Endothelial cell of umbilical vein (primary cell): ENCODE measurements at regions not wholly inside any gene's neighbourhood (a gene's known extent, or its start where the extent isn't known, plus 50 kb on each side); places are given as distances from the start of the nearest gene placed in this dataset.

Source experiments
- BruUV-seq: library from RNA; stranded (reverse); fragments of 400-500 nt; replicated peaks from 2 replicates; lab custom pipeline; 2021; lab: Mats Ljungman, UMichigan
- CTCF ChIA-PET: fragments of 300-600, 350-600 bp; sonication (Branson Sonifier 250); formaldehyde crosslinking; loops from one replicate; lab custom pipeline; 2021; ENCODE audit warnings: antibody characterized with exemption, inconsistent platforms; lab: Charles Lee
- POLR2A ChIA-PET: fragments of 300-600, 350-600 bp; sonication (Branson Sonifier 250); formaldehyde crosslinking; loops from one replicate; lab custom pipeline; 2021; ENCODE audit warnings: antibody characterized with exemption, inconsistent platforms; lab: Charles Lee
- DNase-seq: peaks from one replicate; pipeline ENCODE4 v3.0.0-alpha.2; 2011; ENCODE audit warnings: low read depth, low spot score
- FAIRE-seq: peaks from 2 replicates; lab custom pipeline; 2011; peaks lifted over from hg19 to GRCh38; lab: Jason Lieb, UNC
- H2AFZ ChIP-seq: 2 replicates; pipeline ENCODE4 v1.6.0; 2012; ENCODE audit warnings: low read depth, low read length, control low read depth, inconsistent platforms
- H3K27ac ChIP-seq: 2 replicates; pipeline ENCODE4 v1.5.1; 2011; ENCODE audit warnings: low read depth, mild to moderate bottlenecking, control low read depth, low read length, moderate library complexity; ENCODE audit not compliant: insufficient read depth
- H3K27me3 ChIP-seq, 2 experiments: 2 replicates each; pipeline versions ENCODE4 v1.6.0 to v1.6.1; 2011; ENCODE audit warnings: low read length in 2 of 2, mixed read lengths in 1 of 2; ENCODE audit not compliant: control insufficient read depth in 2 of 2, insufficient read depth in 2 of 2
- H3K36me3 ChIP-seq, 2 experiments: 2 replicates in 1 of 2; 3 replicates in 1 of 2; pipeline ENCODE4 v1.5.1; 2011; ENCODE audit warnings: low read length in 2 of 2, mild to moderate bottlenecking in 1 of 2, moderate library complexity in 1 of 2; ENCODE audit not compliant: control insufficient read depth in 2 of 2, insufficient read depth in 2 of 2; ENCODE audit errors: extremely low read depth in 1 of 2
- H3K4me1 ChIP-seq: 3 replicates; pipeline ENCODE4 v1.5.1; 2011; ENCODE audit warnings: mild to moderate bottlenecking, low read length; ENCODE audit not compliant: control insufficient read depth, insufficient read depth; ENCODE audit errors: extremely low read depth
- H3K4me2 ChIP-seq: 2 replicates; pipeline ENCODE4 v1.6.1; 2011; ENCODE audit warnings: low read length, control low read depth, mixed read lengths; ENCODE audit not compliant: insufficient read depth
- H3K4me3 ChIP-seq, 3 experiments: fragments of 200-600 bp in 1 of 3; sonication (generic), shearing (Covaris generic) in 1 of 3; replicated peaks in 1 of 3; 2 replicates each; pipeline ENCODE4 v1.5.1; 2011 to 2016; ENCODE audit warnings: control low read depth in 3 of 3, low read length in 3 of 3, mild to moderate bottlenecking in 2 of 3, inconsistent platforms in 1 of 3, low read depth in 1 of 3, moderate library complexity in 1 of 3; ENCODE audit not compliant: insufficient read depth in 1 of 3
- H3K79me2 ChIP-seq: 2 replicates; pipeline ENCODE4 v1.6.0; 2012; ENCODE audit warnings: low read length, inconsistent platforms; ENCODE audit not compliant: control insufficient read depth, insufficient read depth
- H3K9ac ChIP-seq: replicated peaks from 2 replicates; pipeline ENCODE3; 2011; ENCODE audit warnings: low read length, control low read depth; ENCODE audit not compliant: insufficient read depth; ENCODE audit errors: extremely low read depth
- H3K9me1 ChIP-seq: replicated peaks from 3 replicates; pipeline ENCODE4 v1.6.0; 2011; ENCODE audit warnings: mild to moderate bottlenecking, low read length; ENCODE audit not compliant: control insufficient read depth, insufficient read depth; ENCODE audit errors: extremely low read depth
- H3K9me3 ChIP-seq: replicated peaks from 2 replicates; pipeline ENCODE4 v1.5.1; 2012; ENCODE audit warnings: low read length, inconsistent platforms; ENCODE audit not compliant: control insufficient read depth, insufficient read depth
- H4K20me1 ChIP-seq: replicated peaks from 2 replicates; pipeline ENCODE3; 2011; ENCODE audit warnings: mild to moderate bottlenecking, low read length; ENCODE audit not compliant: control insufficient read depth, insufficient read depth; ENCODE audit errors: extremely low read depth
- CTCF ChIP-seq, 2 donors: IDR thresholded peaks; 1 replicate in 1 of 2; 2 replicates in 1 of 2; pipeline ENCODE4 v1.5.1; 2011; ENCODE audit warnings: low read length in 2 of 2, mild to moderate bottlenecking in 2 of 2, moderate library complexity in 2 of 2, control low read depth in 1 of 2, inconsistent platforms in 1 of 2, low read depth in 1 of 2; ENCODE audit not compliant: insufficient read depth in 1 of 2; ENCODE audit errors: extremely low read depth in 1 of 2
- EZH2 ChIP-seq: IDR thresholded peaks from 2 replicates; pipeline ENCODE4 v1.6.1; 2012; ENCODE audit warnings: borderline replicate concordance, low read depth, mild to moderate bottlenecking, moderate library complexity, low read length, inconsistent platforms; ENCODE audit not compliant: severe bottlenecking
- FOS ChIP-seq: IDR thresholded peaks from 2 replicates; pipeline ENCODE4 v1.6.1; 2011; ENCODE audit warnings: mild to moderate bottlenecking, low read length, moderate library complexity, borderline replicate concordance; ENCODE audit not compliant: insufficient read depth
- GATA2 ChIP-seq: IDR thresholded peaks from 2 replicates; pipeline ENCODE4 v1.7.0; 2011; ENCODE audit warnings: low read depth, mild to moderate bottlenecking, moderate library complexity, mixed read lengths, low read length; ENCODE audit not compliant: insufficient read length, insufficient read depth
- JUN ChIP-seq: IDR thresholded peaks from 2 replicates; pipeline ENCODE4 v1.6.1; 2011; ENCODE audit warnings: borderline replicate concordance, low read depth; ENCODE audit not compliant: insufficient read length, insufficient read depth
- MAX ChIP-seq: IDR thresholded peaks from 2 replicates; pipeline ENCODE4 v1.6.1; 2011; ENCODE audit not compliant: insufficient read depth, insufficient read length
- MYC ChIP-seq: IDR thresholded peaks from one replicate; pipeline ENCODE4 v1.6.1; 2011; ENCODE audit warnings: mild to moderate bottlenecking, low read depth, low read length
- POLR2A ChIP-seq: IDR thresholded peaks from 2 replicates; pipeline ENCODE4 v1.6.1; 2012; ENCODE audit warnings: low read depth, mild to moderate bottlenecking, control low read depth, low read length
- POLR2AphosphoS5 ChIP-seq: IDR thresholded peaks from 2 replicates; pipeline ENCODE4 v1.6.1; 2012; ENCODE audit warnings: low read depth, mild to moderate bottlenecking, control low read depth, low read length, moderate library complexity; ENCODE audit not compliant: insufficient read depth
- dilution Hi-C: fragments of 300-500 bp; cut with MboI; formaldehyde crosslinking; loops from one replicate; pipeline ENCODE4 v1.15.0; 2019; ENCODE audit warnings: low sequenced_read_pairs; ENCODE audit not compliant: extremely low pct_ligation_motif_present
- intact Hi-C: fragments of 100-400 bp; cut with micrococcal nuclease; formaldehyde crosslinking; loops from one replicate; pipeline ENCODE4 v1.10.0; 2022

GRCh38 chr22:27546157-27546935 is 255.2 kb downstream of the MN1 start:
- Histone ChIP-seq H3K27me3 (peaks cover 2% of the 10 kb centered on the region in 2 experiments), H3K9ac (no peak overlapping the region), H3K9me1 (no peaks in the 10 kb centered on the region), H3K9me3 (no peaks in the 10 kb centered on the region), H3K4me1 (no peaks in the 10 kb centered on the region), H3K36me3 (no peaks in the 10 kb centered on the region), H3K4me2 (no peak overlapping the region), H2AFZ (no peak overlapping the region), H3K4me3 (no peak overlapping the region), H3K79me2 (no peaks in the 10 kb centered on the region), H4K20me1 (no peaks in the 10 kb centered on the region), H3K27ac (no peak overlapping the region)
- CTCF ChIA-PET: no interaction called here
- DNase-seq (no peak), FAIRE-seq (no peak)
- intact Hi-C loops: no loop called here
- no TSS peak for BruUV-seq
- POLR2A ChIA-PET: no interaction called here
- no peak for TF ChIP-seq POLR2AphosphoS5
- dilution Hi-C loops: no loop called here

GRCh38 chr22:27551402-27551801 is 250.2 kb downstream of the MN1 start:
- no peaks in the 10 kb centered on the region for H4K20me1 ChIP-seq
- dilution Hi-C loops (no loop called here), intact Hi-C loops (no loop called here)
- no peak for FAIRE-seq
- CTCF ChIA-PET: no interaction called here
- no peak overlapping the region for H3K27ac ChIP-seq
- H3K9me3 ChIP-seq: no peaks in the 10 kb centered on the region
- POLR2A ChIA-PET: no interaction called here
- no peaks in the 10 kb centered on the region for H3K4me1 ChIP-seq
- no peak overlapping the region for H3K9ac ChIP-seq
- peaks cover 4 to 6% of the 10 kb centered on the region in 2 experiments for H3K27me3 ChIP-seq
- no peak overlapping the region for H3K4me3 ChIP-seq
- TF ChIP-seq GATA2 (no peak), MYC (no peak), EZH2 (no peak), MAX (no peak), JUN (no peak), POLR2A (no peak), CTCF (IDR thresholded peaks at IDR 0.05; ENCODE audit: extremely low read depth in 1 of 2, insufficient read depth in 1 of 2, low read depth in 1 of 2, low read length in 2 of 2) (no peak), FOS (no peak), POLR2AphosphoS5 (no peak)
- H3K79me2 ChIP-seq: no peaks in the 10 kb centered on the region
- BruUV-seq: no TSS peak
- H3K36me3 ChIP-seq: no peaks in the 10 kb centered on the region
- no peak for DNase-seq
- H3K4me2 ChIP-seq: no peak overlapping the region
- H3K9me1 ChIP-seq: no peaks in the 10 kb centered on the region
- no peak overlapping the region for H2AFZ ChIP-seq
